HG03175 (cell line): ENCODE measurements at regions not wholly inside any gene's neighbourhood (a gene's known extent, or its start where the extent isn't known, plus 50 kb on each side); places are given as distances from the start of the nearest gene placed in this dataset.

ENCODE experiments used
- ATAC-seq: cut with Tn5 transposase; IDR thresholded peaks from one replicate; pipeline ENCODE4 v1.9.1; 2021; ENCODE audit warnings: mild to moderate bottlenecking, moderate library complexity; ENCODE audit not compliant: unreplicated experiment

GRCh38 chr18:78510636-78511035 lies 469.0 kb upstream of the SALL3 start:
- ATAC-seq: no peak

- ATAC-seq: no peak
Observed at GRCh38 chr18:78511666-78512601, 467.7 kb upstream of the SALL3 start.

- no peak for ATAC-seq
Observed at GRCh38 chr18:78514910-78515670, 464.5 kb upstream of the SALL3 start.

GRCh38 chr18:78517328-78517727 lies 462.3 kb upstream of the SALL3 start:
- ATAC-seq: no peak

- no peak for ATAC-seq
Observed at GRCh38 chr18:78517973-78518372, 461.6 kb upstream of the SALL3 start.

- no peak for ATAC-seq
Observed at GRCh38 chr18:78518805-78519204, 460.8 kb upstream of the SALL3 start.

- no peak for ATAC-seq
Observed at GRCh38 chr18:78519394-78520062, 460.1 kb upstream of the SALL3 start.

DNA sequence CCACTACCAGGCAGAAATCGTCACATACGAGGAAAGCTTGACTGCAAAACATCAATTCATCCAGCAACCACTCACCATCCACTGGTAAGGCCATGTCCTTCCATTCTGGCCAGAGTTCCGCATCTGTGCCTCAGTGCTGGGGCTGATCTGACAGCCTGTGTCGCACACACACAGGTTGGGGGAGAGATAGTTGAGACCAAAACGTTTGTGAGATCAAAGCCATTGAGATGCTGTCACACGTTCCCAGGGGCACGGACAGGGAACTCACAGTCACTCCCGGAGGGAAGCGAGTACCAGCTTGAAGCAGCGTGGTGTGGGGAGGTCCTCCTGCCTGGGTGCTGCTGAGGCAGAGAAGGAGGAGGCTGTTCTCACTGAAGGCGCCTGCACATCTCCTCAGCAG lies 458.5 kb upstream of the SALL3 start:
- no peak for ATAC-seq

GRCh38 chr18:78521744-78522143 lies 457.9 kb upstream of the SALL3 start:
- ATAC-seq: no peak

DNA sequence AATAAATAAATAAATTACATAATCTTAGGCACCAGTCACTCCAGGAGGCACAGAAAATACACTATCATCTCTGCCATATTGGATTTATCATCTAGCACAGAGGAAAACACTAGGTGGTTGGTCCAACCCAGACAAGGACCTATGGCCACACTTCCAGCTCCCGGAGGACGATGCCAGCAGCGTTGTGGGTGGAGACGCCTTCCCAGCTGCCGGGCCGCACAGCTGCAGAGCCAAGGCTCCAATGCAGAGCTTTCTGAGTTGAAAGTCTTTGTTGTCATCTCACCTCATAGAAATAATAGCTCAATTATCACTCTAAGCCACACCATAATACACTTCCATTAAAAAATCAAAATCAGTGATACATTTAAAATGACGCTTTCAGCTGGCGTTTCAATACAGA lies 457.1 kb upstream of the SALL3 start:
- ATAC-seq: no peak

GRCh38 chr18:78523850-78524249 lies 455.8 kb upstream of the SALL3 start:
- ATAC-seq: no peak

GRCh38 chr18:78525366-78526111 lies 454.1 kb upstream of the SALL3 start:
- peak; percentile 76 for ATAC-seq

DNA sequence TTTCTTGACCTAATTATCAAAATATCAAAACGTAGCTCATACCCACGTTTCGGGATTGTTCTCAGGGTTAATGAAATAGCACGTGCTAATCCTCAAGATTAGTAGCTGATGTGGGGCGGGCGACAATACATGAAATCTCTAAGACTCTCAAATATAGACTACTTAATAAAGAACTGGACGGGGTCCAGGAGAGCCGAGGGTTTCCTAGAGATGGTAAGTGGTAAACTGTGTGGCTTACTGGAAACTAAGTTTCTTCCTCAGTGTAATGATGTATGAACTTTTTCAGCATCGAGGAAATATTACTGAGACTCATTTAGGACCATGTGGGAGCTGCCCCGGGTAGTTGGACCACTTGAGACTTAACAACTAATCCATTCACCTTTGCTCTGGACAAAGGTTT lies 453.3 kb upstream of the SALL3 start:
- no peak for ATAC-seq

DNA sequence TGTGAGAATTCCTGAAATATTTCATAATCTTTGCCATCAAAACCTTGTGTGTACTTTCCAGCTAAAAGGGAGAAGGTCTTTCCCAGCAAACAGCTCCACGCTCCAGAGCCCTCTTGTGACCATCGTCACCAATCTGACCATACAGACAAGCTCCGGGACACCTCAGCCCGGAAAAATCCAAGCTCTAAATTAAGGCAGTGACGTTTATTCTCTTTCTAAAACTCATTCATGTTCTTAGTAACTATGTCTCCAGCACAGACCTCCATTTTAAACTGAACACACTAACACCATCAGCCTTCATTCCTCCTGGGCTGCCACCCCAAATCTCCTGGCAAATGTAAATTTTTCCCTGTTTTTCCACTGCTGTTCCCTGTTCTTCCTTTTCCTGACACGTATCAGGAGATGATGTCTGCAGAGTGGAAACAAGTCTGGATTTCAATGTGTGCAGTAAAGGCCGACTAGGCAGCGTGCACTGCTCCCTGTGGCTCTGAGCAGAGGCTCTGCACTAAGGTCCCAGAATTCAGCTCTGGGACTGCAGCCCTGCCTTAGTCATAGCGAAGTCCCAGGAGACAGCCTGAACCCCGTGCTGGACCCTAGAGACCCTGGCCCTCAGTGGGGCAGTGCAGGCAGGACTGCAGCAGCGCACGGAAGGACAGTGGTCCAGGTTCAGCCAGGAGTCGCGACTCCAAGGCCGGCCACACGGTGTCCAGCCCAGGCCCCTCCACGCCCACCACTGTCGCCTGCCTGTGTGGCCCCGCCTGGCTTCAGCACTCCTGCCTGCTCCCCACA lies 452.5 kb upstream of the SALL3 start:
- ATAC-seq: no peak

- ATAC-seq: no peak
Observed at GRCh38 chr18:78527984-78528383, 451.6 kb upstream of the SALL3 start.

DNA sequence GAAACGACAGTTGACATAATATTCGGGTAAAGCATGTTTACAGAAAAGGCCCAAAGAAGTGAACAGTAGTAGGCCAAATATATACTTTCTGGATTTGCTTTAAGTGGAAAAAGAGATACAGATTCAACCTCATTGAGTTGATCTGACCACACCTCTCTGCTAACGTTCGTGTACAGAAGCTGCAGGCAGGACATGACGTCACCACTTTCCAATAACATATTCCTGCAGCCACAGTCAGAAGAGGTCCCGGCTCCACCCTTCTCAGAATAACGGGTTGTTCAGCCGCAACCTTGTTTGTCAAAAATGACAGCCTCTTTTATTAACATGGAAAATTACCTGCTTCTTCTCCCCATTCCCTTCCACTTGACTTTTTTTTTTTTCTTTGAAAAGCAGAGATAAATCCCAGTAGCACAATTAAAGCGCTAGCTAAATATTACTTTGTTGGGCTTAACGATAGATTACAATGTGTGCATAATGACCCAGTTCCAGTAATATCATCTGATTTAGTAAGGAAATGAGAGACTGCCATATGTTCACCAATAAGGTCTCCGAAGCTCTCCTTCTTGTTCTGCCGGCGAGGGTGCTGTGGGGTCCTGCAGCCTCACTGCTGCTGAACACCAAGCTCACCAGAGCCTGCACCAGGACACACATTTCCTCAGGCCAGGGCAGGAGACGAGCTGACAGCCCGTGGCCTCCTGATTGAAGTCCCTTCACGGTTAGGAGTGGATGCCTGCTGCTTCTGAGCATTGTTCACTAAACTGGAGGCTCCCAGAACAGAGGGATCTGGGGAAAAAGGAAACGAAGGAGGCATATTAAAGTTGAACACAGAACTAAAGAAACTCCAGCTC lies 451.0 kb upstream of the SALL3 start:
- no peak for ATAC-seq

GRCh38 chr18:78531637-78532036 lies 448.0 kb upstream of the SALL3 start:
- ATAC-seq: no peak

- no peak for ATAC-seq
Observed at GRCh38 chr18:78538669-78539440, 440.8 kb upstream of the SALL3 start.
